HL-60 (cell line): ENCODE measurements at regions not wholly inside any gene's neighbourhood (a gene's known extent, or its start where the extent isn't known, plus 50 kb on each side); places are given as distances from the start of the nearest gene placed in this dataset.
"Not testable (repeated sequence)": the region's sequence is repeated elsewhere in the genome, so short reads cannot be mapped to it uniquely, and the experiment has no call there.

Experiments
- DNase-seq, 2 experiments: peaks; one replicate each; pipeline ENCODE4 v3.0.0-alpha.2; 2010 to 2020; ENCODE audit warnings: low read depth in 1 of 2, low spot score in 1 of 2
- H3K27ac ChIP-seq: fragments of 250-450 bp; sonication (Bioruptor Pico); replicated peaks from 2 replicates; pipeline ENCODE4 v1.5.1; 2020; ENCODE audit warnings: mild to moderate bottlenecking, moderate library complexity
- H3K27me3 ChIP-seq: fragments of 250-450 bp; sonication (Bioruptor Pico); 2 replicates; pipeline ENCODE4 v1.5.1; 2021; ENCODE audit warnings: mild to moderate bottlenecking, moderate library complexity; ENCODE audit not compliant: insufficient read depth, poor library complexity, severe bottlenecking
- H3K4me3 ChIP-seq: replicated peaks from 2 replicates; pipeline ENCODE4 v1.5.1; 2011; ENCODE audit warnings: mild to moderate bottlenecking, control low read depth, low read length; ENCODE audit not compliant: insufficient read depth
- GABPA ChIP-seq: IDR thresholded peaks from 2 replicates; pipeline ENCODE4 v1.6.1; 2012; ENCODE audit warnings: low read depth
- POLR2AphosphoS5 ChIP-seq: IDR thresholded peaks from 2 replicates; pipeline ENCODE4 v1.6.1; 2012; ENCODE audit warnings: low read depth
- SPI1 ChIP-seq: IDR thresholded peaks from 2 replicates; pipeline ENCODE4 v1.6.1; 2012; ENCODE audit warnings: low read depth, mild to moderate bottlenecking, borderline replicate concordance
- TF ChIP-seq, protein P1 (sequence below): IDR thresholded peaks from 2 replicates; pipeline ENCODE4 v1.6.1; 2012; ENCODE audit warnings: low read depth; ENCODE audit not compliant: insufficient replicate concordance
- TF ChIP-seq, protein P2 (sequence below): IDR thresholded peaks from one replicate; pipeline ENCODE4 v1.5.1; 2011; ENCODE audit warnings: low read length, control low read depth, inconsistent platforms; ENCODE audit not compliant: insufficient read depth

DNA sequence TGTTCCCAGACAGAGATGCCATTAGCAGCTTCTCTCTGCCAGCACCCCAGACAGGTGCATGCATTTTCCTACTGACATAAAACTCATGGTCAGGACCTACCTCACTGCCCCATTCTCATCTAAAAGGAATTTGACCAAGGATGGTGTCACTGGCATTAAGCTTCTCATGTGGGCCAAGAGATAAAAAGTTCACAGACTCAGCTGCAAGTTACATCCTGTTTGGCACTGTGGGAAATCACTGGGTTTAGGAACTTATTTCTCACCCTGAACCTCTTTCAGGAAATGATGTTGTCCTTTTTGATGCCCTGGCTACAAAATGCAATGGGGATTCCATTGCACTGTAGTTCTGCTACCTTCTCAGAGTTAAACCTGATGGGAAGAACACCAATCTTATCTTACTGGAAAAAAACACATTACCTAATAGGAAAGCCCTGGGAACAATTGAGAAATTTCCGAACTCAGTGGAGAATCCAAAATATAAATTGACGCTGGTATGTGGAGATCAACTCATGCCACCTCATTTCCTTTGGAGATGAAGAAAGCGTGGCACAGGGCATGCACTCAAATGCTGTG is 252.1 kb upstream of the COPS8 start:
- TF ChIP-seq SPI1 (no peak), GABPA (no peak), POLR2AphosphoS5 (no peak)
- TF ChIP-seq, protein P1, sequence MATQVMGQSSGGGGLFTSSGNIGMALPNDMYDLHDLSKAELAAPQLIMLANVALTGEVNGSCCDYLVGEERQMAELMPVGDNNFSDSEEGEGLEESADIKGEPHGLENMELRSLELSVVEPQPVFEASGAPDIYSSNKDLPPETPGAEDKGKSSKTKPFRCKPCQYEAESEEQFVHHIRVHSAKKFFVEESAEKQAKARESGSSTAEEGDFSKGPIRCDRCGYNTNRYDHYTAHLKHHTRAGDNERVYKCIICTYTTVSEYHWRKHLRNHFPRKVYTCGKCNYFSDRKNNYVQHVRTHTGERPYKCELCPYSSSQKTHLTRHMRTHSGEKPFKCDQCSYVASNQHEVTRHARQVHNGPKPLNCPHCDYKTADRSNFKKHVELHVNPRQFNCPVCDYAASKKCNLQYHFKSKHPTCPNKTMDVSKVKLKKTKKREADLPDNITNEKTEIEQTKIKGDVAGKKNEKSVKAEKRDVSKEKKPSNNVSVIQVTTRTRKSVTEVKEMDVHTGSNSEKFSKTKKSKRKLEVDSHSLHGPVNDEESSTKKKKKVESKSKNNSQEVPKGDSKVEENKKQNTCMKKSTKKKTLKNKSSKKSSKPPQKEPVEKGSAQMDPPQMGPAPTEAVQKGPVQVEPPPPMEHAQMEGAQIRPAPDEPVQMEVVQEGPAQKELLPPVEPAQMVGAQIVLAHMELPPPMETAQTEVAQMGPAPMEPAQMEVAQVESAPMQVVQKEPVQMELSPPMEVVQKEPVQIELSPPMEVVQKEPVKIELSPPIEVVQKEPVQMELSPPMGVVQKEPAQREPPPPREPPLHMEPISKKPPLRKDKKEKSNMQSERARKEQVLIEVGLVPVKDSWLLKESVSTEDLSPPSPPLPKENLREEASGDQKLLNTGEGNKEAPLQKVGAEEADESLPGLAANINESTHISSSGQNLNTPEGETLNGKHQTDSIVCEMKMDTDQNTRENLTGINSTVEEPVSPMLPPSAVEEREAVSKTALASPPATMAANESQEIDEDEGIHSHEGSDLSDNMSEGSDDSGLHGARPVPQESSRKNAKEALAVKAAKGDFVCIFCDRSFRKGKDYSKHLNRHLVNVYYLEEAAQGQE, result no peak
- TF ChIP-seq, protein P2, sequence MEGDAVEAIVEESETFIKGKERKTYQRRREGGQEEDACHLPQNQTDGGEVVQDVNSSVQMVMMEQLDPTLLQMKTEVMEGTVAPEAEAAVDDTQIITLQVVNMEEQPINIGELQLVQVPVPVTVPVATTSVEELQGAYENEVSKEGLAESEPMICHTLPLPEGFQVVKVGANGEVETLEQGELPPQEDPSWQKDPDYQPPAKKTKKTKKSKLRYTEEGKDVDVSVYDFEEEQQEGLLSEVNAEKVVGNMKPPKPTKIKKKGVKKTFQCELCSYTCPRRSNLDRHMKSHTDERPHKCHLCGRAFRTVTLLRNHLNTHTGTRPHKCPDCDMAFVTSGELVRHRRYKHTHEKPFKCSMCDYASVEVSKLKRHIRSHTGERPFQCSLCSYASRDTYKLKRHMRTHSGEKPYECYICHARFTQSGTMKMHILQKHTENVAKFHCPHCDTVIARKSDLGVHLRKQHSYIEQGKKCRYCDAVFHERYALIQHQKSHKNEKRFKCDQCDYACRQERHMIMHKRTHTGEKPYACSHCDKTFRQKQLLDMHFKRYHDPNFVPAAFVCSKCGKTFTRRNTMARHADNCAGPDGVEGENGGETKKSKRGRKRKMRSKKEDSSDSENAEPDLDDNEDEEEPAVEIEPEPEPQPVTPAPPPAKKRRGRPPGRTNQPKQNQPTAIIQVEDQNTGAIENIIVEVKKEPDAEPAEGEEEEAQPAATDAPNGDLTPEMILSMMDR, result no peak
- no peak for DNase-seq
- no peak overlapping the region for H3K27ac ChIP-seq
- no peaks in the 10 kb centered on the region for H3K27me3 ChIP-seq
- no peak overlapping the region for H3K4me3 ChIP-seq

DNA sequence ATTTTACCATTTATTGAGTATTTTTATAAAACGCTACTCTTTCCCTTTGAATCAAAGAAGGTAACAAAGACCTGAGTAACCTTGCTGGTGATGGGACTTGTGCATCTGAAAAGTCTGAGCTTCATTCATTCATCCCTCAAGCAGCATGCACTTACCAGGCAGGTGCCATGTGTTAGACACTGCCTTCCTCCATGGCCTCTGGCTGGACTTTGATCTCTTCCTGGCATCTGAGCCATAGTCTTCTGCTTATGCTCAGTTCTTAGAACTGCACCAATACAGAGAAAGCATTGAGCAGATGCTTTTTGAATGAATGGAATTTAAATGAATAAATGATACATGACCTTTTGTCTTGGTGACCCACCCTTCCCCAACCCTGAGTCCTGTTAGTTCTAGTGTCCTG is 251.4 kb upstream of the COPS8 start:
- DNase-seq, result no peak
- no peaks in the 10 kb centered on the region for H3K27me3 ChIP-seq
- no peak overlapping the region for H3K27ac ChIP-seq
- H3K4me3 ChIP-seq, result no peak overlapping the region
- TF ChIP-seq, protein P2, result no peak

DNA sequence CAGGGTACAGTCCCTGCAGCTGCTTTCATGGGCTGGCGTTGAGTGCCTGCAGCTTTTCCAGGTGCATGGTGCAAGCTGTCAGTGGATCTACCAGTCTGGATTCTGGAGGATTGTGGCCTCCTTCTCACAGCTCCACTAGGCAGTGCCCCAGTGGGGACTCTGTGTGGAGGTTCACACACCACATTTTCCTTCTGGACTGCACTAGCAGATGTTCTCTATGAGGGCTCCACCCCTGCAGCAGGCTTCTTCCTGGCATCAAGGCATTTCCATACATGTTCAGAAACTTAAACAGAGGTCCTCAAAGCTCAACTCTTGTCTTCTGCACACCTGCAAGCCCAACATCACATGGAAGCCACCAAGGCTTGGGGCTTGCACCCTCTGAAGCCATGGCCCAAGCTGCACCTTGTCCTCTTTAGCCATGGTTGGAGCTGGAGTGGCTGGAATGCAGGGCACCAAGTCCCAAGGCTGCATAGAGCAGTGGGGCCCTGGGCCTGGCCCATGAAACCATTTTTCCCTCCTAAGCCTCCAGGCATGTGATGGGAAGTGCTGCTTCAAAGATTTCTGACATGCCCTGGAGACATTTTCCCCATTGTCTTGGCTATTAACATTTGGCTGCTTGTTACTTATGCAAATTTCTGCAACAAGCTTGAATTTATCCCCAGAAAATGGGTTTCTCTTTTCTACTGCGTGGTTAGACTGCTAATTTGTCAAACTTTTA is 250.2 kb upstream of the COPS8 start:
- H3K4me3 ChIP-seq, result no peak overlapping the region
- no peaks in the 10 kb centered on the region for H3K27me3 ChIP-seq
- H3K27ac ChIP-seq, result no peak overlapping the region
- TF ChIP-seq, protein P2, result no peak
- TF ChIP-seq POLR2AphosphoS5, result no peak
- no peak for TF ChIP-seq GABPA
- TF ChIP-seq SPI1, result no peak
- TF ChIP-seq, protein P1, result no peak
- DNase-seq, result no peak

DNA sequence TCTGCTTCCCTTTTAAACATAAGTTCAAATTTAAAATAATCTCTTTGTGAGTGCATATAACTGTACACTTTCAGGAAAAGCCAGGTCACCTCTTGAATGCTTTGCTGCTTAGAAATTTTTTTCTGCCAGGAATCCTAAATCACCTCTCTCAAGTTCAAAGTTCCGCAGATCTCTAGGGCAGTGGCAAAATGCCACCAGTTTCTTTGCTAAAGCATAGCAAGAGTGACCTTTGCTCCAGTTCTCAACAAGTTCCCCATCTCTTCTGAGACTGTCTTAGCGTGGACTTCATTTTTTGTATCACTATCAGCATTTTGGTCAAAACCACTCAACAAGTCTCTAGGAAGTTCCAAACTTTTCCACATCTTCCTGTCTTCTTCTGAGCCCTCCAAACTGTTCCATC is 249.7 kb upstream of the COPS8 start:
- not testable (repeated sequence) for DNase-seq

More for the DNA sequence above, 249.7 kb upstream of the COPS8 start:
- not testable (repeated sequence) for H3K4me3 ChIP-seq, H3K27me3 ChIP-seq, H3K27ac ChIP-seq
